GM10266 (cell line): ENCODE measurements at regions not wholly inside any gene's neighbourhood (a gene's known extent, or its start where the extent isn't known, plus 50 kb on each side); places are given as distances from the start of the nearest gene placed in this dataset.

Source experiments
- DNase-seq: peaks from one replicate; pipeline ENCODE4 v3.0.0; 2012; ENCODE audit errors: extremely low spot score
- TF ChIP-seq, protein P1 (sequence below): IDR thresholded peaks from 2 replicates; pipeline ENCODE4 v1.5.1; 2012; ENCODE audit warnings: mild to moderate bottlenecking, low read depth; ENCODE audit not compliant: control insufficient read depth, insufficient read depth; ENCODE audit errors: missing control alignments

DNA sequence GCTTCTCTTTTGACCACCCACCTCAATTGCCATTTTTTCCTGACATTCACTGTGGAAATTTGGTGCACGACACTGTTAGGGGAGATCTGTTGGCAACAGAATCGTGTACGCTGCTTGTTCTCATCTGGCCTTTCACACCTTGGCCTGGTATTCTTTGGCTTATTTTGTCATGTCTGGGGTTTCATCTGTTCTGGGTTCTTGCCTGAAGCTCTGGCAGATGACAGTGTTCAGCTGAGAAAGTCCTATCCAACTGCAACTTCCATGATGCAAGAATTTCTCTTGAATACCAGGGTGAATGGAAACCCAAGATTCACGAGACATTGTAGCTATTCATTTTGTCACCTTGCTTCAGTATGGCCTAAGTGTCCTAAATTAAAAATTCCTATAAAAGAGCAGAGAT is 82.6 kb upstream of the CELF2 start:
- DNase-seq, result no peak
- TF ChIP-seq, protein P1, sequence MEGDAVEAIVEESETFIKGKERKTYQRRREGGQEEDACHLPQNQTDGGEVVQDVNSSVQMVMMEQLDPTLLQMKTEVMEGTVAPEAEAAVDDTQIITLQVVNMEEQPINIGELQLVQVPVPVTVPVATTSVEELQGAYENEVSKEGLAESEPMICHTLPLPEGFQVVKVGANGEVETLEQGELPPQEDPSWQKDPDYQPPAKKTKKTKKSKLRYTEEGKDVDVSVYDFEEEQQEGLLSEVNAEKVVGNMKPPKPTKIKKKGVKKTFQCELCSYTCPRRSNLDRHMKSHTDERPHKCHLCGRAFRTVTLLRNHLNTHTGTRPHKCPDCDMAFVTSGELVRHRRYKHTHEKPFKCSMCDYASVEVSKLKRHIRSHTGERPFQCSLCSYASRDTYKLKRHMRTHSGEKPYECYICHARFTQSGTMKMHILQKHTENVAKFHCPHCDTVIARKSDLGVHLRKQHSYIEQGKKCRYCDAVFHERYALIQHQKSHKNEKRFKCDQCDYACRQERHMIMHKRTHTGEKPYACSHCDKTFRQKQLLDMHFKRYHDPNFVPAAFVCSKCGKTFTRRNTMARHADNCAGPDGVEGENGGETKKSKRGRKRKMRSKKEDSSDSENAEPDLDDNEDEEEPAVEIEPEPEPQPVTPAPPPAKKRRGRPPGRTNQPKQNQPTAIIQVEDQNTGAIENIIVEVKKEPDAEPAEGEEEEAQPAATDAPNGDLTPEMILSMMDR, result no peak

DNA sequence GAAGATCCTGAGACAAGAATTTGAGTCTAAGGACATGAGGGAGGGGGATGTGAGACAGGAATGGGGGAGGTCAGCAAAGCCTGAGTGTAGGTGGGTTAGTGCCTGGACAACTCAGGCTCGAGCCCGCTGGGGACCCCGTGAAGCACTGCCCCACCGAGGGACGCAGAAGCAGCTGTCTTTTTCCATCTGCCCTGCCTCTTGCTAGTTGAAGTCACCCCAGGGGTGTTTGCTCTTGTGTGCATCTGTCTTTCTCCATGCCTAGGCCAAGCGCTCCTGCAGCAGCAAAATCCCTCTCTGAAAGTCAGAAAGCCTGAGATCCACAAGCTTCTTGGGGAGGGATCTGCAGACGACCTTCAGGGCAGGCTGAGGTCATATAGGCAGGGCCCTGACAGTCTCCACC is 79.0 kb upstream of the CELF2 start:
- DNase-seq, result no peak
- TF ChIP-seq, protein P1, result no peak

DNA sequence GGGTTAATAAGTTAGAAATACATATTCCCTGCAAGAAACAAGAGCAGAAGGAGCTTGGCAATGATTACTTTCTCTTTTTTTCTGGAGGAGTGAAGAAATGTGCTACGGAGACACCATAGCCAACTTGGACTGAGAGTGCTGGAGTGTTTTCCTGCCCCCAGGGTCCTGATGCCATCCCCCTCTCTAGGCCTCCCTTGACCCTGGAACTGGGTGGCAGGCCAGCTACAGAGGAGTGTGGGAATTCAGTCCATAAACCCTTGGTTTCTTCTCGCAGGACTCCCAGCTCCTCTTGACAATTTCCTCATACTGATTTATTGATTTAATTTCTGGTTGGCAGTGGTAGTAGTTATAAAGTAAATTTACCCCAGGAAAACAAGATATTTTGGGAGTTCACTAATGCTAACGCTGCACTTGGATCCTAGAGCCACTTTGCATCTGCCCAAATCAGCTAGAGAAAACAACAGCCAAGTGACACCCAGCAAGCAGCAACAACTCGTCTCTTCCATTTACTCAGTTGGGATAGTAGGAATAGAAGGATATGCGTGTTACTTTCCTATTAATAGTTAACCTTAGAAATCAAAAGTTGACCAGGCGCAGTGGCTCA is 76.4 kb upstream of the CELF2 start:
- TF ChIP-seq, protein P1, result no peak
- no peak for DNase-seq

DNA sequence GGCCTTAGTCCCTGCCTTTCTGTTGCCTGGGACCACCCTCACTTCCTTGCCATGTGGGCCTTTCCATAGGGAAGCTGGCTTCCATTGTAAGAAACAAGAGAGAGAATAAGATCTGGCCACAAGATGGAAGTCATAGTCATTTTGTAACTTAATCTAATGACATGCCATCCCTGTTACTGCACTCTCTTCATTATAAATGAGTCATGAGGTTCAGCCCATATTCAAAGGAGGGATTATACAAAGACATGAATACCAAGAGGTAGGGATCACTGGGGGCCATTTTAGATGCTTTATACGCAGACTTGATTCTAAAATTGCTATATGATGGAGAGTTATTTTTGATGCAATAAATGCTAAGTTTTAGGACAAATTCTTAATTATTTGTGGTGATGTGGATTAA is 75.2 kb upstream of the CELF2 start:
- DNase-seq, result no peak
- TF ChIP-seq, protein P1, result no peak

DNA sequence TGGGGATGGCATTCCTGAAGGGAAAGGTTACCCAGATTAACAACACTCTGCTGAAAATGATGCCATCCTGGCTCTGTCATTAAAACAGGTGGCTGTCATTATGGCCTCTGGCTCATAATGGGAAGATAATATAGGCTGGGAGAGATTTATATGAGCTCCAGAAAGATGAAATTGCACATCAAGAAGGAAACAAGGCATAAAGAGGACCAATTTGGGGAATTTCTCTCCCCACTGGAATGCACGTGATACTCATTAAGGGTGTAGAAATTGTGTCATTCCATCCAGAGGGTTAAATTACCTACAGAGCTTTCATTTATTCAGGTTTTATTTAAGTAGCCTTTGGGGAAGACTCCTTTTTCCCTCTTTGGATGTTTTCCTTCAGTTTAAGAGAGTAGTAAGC is 71.6 kb upstream of the CELF2 start:
- TF ChIP-seq, protein P1, result no peak
- no peak for DNase-seq

DNA sequence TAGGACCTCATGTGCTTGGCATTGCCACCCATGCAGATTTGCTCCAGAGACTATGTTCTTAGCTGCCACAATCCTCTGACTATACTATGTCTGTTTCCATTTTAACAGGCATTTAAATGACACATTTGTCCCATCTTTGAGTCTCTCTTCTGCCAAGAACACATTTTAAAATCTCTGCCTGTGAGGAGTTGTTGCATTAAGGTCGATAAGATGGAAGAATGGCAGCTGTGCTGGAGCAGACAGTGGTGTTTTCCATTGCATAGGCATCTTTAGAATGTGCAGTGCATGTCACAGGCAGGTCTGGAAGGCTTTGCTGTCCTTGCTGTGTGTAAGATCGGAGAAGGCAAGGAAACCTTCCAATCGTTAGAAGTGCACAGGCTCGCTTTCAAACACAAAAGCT is 70.9 kb upstream of the CELF2 start:
- TF ChIP-seq, protein P1, result no peak
- DNase-seq, result no peak

DNA sequence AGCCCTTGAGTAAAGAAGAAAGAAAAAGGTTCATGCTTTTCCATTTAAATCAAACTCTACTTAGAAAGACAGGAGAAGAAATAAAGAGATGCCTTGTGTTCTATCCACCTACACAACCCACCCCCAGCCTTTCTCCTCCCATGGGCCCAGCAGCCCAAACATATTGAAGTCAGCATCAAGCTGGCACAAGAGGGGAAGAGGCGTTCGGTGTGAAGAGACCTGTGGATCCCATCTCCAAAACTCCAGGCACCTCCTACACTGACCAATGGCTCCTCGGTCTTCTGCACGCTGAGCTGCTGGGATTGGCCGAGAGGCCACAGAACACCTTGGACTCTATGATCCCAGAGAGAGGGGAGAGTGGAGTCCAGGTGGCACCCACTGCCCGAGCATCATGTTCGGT is 66.0 kb upstream of the CELF2 start:
- TF ChIP-seq, protein P1, result no peak
- no peak for DNase-seq
